Activated T-cell treated with anti-CD3 and anti-CD28 coated beads for 48 hours (primary cell): ENCODE measurements at regions not wholly inside any gene's neighbourhood (a gene's known extent, or its start where the extent isn't known, plus 50 kb on each side); places are given as distances from the start of the nearest gene placed in this dataset.

Source experiments
- DNase-seq: peaks from one replicate; pipeline ENCODE4 v3.0.0-alpha.2; 2020; ENCODE audit warnings: low read depth

DNA sequence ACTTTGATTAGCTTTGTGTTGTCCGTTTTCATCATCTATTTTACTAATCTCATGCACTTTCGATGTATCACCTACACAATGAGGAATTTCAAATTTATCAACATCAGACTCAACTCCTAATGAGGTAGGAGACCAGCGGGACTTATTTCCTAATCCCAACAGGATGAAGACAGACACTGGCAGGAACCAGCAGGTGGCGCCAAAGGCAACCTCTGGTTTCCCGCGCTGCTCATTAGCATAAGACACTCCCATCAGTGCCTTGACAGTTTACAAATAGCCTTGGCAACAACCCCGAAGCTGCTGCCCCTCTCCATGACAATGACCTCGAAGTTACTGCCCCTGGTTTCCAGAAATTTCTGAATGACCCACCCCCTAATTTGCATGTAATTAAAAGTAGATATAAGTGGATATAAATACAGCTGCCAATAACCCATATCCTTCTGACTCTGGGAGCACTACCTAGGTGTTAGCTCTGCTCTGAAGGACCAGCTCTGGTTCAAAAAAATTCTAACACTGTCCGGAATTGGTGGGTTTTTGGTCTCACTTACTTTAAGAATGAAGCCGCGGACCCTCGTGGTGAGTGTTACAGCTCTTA is 974.8 kb downstream of the ADGRL2 start:
- peak; percentile 36 for DNase-seq

DNA sequence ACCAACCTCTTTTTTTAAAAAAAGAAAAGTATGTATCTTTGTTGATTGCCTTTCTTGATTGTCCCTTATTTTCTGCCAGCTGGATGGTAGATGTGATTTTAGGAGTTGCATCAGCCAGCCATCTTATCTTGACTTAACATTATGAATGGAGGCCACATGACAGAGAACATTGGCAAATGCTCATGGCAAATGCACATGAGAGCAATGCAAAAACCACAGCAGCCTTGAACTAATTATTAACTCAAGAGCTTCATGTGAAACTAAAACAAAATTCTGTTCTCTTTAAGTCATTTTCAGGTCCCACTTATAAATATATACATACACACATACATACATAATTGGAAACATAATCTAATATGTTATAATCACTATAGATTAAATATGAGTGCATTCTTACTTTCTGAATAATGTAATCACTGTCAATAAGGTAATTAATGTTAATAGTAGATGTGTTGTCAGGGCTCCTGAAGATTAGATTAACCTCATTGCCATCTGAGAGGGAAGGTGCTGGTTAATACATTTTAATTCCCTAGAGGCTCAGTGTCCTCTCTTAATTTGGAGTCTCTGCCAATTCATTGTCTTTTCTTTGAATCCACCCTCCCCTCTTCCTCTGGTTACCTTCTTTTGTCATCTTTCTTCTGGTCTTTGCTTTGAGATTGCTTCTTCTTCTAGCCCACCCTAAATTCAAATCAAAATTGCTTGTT is 962.2 kb downstream of the ADGRL2 start:
- DNase-seq: no peak

DNA sequence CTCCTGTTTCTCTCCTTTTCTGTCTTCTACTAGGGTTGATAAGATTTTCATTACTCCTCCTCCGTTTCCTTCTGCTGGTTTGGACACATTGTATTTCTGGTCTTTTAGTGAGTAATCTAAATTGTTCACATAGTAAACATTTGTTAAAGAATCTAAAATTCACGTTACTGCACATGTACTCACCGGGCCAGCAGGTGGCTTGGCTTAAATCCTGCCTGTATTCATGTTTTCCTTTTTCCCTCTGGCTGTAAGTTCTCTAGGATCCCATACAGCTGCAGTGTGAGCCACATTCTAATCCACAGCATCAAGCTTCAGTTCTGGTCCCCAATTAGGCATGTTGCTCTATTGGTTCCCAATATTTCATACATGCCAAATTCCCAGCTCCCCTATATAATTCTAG is 958.3 kb downstream of the ADGRL2 start:
- DNase-seq: no peak

DNA sequence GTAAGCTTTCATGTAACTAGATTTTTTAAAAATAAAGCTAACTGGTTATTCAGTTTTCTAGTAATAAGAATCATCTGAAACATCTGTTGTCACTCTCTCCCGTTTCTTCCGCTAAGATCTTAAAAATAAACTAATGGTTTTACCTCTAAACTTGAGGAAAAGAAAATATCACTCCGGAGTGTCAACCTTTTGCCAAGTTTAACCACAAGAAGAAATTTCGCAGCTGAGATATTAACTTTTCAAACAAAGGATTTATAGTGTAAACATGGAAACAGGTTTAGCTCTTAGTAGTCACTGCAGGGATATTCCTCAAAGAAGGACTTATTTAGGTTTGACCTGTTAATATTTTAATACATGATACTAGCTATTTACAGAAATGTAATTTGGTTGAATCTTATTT is 954.9 kb downstream of the ADGRL2 start:
- DNase-seq: no peak

DNA sequence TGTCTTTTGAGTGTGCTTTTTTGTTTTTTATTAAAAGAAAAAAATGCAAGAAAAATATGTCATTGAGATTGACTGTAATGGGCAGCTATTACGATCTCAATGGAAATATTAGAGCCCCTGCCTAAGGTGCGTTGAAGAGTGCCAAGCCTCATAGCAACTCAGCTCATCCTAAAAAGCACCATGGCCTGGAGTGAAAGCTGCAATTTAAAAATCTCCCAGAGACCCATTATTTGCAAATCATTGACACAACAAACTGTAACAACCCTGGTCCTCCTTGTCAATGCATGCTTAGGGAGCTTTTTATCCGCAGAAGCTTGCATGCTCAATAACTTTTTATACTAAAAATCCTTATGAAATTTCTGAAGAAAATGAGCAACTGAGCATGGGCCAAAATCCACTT is 954.5 kb downstream of the ADGRL2 start:
- no peak for DNase-seq

DNA sequence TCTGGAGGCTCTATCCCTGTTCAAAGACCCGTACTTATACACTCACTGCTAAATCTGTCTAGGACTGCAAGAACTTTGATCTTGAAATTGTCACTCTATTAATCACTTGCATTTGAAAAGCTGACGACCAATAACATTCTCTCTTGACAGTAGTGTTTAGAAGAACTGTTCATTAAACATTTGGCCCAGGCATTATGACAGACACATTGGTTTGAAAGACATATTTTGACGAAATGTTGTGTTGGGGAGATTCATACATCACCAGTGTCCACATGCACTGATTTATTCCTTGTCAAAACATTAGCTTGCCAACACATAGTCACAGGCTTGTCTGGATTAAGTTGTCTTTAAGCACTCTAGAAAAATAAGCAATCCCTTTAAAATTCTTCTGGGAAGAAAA is 951.3 kb downstream of the ADGRL2 start:
- no peak for DNase-seq

DNA sequence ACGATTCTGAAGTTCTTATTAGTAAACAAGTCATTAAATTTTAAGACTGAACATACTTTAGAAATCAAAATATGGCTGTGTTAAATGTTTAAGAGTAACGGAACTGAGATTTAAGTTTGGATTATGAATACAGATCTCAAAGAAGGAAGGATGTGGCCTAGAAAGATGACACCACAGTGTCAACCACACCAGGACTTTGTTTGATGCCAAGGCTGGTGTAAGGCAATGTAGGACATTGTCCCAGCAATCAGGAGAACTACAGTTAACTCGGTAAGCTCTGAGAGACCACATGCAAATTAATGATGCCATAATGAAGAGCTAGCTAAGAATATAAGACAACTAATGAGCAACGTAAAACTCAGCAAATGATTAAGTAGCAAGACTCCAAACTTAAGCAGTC is 932.9 kb downstream of the ADGRL2 start:
- no peak for DNase-seq

DNA sequence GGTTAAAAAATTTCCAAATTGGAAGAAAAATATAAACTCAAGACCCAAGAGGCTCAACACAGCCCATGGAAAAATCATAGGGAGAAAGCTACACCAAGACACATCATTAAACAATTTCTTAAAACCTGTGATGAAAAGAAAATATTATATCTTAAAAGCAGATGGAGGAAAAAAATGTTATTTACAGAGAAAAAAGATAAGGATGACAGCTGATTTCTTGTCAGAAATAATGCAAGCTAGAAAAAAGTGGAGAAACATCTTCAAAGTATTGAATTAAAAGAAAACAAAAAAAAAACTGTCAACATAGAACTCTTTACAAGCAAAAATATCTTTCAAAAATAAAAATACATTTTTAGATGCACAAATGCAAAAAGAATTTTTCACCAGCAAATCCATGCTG is 930.5 kb downstream of the ADGRL2 start:
- DNase-seq: no peak

DNA sequence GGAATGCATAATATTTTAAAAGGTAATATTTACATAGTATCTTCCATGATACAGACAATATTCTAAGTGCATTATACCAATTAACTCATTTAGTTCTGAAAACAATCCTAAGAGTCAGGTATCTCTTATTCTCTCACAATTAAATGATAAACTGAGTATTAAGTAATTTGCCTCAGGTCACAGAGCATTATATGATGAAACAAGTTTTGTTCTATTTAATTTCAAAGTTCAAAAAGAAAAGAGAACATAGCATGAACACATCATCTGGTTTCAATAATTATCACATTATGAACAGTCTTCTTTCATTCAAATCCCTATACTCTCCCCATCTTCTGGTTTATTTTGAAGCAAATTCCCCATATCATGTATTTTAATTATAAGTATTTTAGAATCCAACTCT is 927.5 kb downstream of the ADGRL2 start:
- no peak for DNase-seq

DNA sequence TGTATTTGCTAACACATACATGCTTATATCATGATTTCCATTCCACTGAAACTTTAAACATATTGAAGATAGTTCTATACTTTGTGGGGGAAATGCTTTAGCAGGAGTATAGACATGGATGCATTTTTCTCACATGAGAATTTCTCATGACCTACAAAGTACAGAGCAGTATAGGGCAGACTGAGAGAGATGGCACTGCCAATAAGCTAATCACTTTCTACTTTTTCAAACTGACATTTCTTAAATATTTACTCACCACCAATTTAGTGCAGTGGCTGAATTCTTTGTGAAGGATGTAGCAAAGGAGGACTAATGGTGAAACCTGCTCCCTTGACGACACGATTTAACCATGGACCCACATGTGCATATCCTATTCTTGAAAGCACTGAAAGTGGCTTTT is 923.5 kb downstream of the ADGRL2 start:
- DNase-seq: no peak

DNA sequence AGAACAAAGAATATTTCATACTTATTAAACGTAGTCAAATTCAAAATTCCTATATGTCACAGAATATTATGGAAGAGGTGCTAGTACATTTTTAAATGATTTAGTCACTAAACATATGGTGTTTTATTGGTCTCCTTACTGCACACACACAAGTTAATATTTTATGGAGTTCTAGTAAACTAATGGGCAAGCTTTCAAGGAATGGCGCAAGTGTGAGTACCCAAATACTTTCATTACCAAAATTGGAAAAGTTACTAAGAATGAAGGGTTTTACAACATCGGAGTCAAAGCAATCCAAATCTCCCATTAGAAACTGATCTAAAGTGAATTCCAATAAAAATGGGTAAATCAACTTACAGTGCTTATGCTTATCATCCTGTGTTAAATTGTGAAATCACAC is 921.9 kb downstream of the ADGRL2 start:
- DNase-seq: no peak

DNA sequence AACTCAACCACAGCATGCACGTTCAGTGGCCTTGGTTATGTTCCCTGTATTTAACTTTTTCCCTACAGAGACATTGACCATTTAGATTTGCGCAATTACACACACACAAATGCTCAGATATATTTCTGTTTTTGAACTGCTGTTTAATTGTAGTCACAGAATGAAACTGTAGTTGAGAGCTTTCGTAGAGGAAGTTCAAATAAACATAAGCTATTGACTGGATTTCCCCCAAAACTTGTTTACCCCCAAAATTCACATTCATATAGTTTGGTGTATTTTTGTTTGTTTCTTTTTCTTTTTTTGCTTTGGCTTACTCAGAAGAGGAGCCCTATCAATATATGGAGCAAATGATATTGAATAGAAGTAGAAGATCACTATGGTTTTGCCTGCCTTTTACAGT is 921.0 kb downstream of the ADGRL2 start:
- no peak for DNase-seq

DNA sequence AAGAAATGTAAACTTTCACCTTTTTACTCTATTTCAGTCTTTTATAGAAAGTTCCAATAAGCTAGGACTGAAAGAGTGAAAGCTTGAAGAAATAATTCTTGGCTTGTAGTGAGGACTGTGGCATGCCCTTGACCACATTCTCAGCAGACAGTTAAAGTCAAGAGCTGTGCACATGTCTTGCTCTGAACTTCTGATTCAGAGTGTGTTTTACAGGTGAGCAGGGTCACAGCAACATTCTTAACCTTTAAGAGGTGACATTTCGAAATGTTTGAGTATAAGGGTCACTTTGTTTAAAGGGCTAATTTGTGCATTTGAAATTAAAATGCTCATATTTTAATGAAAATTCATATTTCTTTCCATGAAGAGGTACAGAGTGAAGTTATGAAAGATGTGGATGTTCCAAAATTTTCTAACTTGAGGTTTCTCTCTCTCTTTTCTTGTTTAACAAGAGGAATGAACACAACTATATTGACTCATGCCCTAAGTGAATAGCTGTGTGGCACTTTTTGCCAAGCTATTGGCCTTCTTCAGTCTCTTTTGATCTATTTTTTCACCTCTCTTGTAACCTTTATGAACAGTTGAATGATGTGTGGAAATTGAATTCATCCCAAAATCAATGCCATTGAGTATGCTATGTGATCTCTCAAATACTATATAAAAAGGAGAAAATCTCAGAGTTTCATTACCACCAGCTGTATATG is 918.1 kb downstream of the ADGRL2 start:
- no peak for DNase-seq

DNA sequence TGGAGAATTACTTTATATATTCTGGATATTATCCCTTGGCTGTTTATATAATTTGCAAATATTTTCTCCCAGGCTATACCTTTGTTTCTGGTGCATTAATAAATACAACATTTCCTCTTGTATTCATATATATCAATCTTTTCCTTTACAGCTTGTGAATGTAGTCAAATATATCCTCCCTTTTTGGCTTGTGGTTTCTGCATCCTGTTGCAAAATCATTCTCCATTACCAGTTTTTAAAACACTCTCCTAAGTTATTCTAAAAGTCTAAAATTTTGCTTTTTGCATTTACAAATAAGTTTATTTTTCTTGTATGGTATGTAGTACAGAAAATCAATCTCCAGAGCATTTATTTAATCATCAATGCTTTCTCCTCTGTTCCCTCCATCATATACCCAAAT is 909.4 kb downstream of the ADGRL2 start:
- no peak for DNase-seq

DNA sequence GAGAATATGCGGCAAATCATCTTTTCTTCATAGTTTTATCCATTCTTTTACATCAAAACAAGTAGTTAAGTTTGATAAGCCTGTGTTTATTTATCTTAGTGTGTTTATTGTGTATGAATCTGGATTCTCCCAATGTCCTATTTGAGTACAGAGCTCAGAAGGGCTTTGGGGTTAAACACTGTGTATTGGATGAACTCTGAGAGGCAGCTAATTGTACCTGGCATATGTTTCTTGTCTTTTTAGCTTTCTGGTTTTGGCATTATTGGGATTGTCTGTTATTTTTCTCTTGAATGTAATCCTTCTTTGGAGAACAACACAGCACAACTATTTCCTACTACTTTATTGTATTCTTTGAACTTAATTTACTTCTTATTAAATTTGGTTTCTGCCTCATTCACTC is 906.9 kb downstream of the ADGRL2 start:
- no peak for DNase-seq

DNA sequence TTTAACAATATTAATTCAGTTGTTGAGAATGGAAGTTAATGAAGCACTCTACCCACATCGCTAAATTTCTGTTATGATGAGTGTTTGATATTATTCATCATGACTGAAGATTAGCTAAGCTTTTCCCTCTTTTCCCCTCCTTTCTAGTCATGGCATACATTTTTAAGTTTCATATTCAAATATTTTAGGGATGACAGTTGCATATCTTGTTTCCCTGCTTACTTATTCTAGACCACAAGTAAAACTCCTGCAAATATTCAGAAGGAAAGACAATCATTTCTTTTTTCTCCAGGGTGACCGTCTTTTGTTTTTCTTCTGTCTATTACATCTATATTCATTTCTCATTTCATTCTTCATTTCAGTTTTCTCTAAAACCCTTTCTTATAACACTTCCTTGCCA is 906.0 kb downstream of the ADGRL2 start:
- DNase-seq: no peak

DNA sequence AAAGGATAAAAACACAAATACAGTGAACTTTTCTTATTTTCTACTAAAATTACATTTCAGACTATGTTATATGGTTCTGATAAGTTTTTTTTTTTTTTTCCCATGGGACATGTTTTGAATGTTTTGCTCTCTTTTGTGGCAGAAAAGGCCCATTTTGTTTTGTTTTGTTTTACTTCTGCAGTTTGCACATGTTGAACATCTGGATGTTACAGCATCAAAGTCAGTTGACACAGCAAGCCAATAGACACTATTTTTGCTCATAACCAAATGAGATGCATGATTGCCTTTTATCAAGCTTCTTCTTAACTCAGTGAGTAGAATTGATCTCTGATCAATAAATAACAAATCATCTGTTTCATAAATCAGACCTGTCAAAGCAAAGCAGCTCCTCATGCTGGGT is 904.2 kb downstream of the ADGRL2 start:
- DNase-seq: no peak

DNA sequence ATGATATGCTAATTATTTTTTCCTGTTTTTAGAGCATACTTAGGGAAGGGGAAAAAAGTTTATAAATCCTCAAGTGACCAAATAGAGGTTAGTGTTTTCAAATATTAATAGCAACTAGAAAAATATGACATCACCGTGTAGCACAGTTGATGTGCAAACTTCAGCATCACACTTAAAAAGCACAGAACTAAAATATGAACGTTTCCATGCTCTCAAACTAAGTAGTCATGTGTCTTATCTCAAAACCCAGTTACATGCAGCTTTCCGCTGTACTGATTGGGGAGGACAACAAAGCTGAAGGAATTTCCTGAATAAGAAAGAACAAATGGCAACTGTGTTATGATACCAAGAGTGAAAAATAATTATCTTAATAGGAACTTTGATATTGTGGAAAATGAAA is 903.7 kb downstream of the ADGRL2 start:
- DNase-seq: no peak

DNA sequence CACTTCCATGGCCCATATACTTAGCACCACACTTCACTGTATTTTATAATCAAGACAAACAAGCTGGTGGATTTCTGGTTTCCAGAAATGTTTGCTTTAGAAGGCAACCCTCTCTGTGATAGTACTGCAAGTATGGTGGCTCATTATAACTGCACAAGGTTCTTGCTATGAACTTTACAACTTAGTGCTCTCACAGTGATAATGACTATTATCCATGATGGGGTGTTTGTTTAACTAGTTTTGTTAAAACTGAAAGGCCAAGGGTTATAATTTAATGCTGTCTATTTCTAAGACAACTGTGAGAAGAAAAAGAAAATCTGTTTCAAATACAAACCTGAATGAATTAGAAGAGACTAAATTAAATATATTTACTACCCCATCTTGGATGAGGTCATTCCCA is 903.2 kb downstream of the ADGRL2 start:
- no peak for DNase-seq

DNA sequence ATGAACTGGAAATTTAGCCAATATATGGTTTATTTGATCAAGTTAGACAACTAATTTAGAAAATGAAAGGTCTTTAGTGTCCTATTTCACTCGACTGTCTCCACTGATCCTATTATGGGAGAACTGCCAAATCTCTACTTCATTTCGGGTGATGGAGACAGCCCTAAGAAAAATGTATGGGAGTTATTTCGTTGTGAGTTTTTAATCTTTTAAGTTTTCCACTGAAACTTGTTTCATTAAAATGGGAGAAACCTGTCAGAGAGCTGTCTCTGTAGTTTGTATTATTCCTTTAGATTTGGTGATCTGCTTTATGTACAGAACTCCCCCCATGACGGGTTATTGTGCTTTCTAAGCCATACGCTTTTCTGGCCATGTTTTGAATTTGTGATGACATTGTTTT is 899.7 kb downstream of the ADGRL2 start:
- no peak for DNase-seq

DNA sequence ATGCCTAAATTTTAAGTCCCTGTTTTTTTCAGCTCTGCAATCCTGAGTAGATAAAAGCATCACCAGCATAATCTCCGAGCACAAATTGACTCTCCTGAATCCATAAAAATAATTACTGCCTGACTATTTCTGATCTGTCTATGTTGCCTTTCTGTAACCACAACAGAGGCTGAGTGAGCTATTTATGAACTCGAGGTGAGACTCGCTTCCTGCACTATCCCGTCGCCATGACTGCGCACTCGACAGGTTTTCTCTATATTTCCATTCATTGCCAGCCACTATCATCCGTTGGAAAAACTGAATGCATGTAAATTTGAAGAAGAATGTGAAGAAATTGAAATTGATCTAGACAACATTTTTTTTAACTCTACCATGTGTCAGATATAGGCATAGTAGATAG is 897.2 kb downstream of the ADGRL2 start:
- DNase-seq: no peak

DNA sequence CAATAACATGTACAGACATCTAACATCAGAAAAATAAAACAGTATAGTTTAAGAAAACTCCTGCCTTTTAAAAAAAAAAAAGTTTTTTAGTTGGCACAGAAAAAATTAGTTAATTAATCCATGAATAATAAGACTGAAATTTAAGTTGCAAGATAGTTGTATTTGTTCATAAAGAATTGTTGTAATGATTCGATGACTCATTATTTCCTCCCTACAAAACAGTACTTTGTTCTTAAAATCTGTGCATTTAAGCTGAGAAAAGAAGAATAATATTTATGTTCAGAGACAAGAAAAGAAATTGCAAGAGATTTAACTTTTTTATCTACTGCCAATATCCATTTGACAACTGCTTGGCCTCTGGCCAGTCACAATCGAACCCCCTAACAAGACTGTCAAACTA is 894.7 kb downstream of the ADGRL2 start:
- DNase-seq: no peak

DNA sequence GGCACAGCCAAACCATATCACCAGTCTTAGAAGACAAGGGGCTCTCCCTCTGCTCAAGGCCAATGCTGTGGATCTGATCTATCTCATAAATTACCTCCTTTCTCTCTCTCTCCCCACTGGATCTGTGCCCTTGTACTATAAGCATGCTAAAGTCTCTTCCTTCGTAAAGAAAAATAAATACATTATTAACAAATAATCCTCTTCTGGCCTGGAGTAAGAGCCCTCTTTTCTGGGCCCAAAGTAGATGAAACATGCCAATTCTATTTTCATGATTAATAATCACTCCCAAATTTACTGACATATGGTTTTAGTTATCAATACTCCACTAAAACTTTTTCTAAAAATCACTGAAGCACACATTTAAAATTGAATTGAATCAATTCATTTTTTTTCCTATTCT is 889.7 kb downstream of the ADGRL2 start:
- DNase-seq: no peak

DNA sequence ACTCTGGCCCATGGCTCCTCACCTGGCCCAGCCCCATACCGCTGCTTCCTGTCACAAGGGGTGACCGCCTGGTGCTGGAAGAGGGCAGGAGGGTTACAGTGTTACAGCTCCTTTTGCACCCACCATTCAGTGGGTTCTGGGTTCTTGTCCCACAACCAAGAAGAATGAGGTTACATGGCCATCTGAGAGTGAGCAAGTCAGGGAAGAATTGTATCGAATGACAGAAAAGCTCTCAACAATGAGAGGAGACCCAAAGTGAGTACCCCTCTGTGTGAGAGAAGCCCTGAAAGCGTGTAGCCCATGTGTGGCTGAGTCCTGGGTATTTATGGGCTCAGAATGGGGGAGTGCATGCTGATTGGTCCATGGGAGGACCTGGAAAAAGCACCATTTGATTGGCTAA is 888.5 kb downstream of the ADGRL2 start:
- DNase-seq: no peak
